DMS153 (cell line): ENCODE measurements at regions not wholly inside any gene's neighbourhood (a gene's known extent, or its start where the extent isn't known, plus 50 kb on each side); places are given as distances from the start of the nearest gene placed in this dataset.
"Not testable (repeated sequence)": the region's sequence is repeated elsewhere in the genome, so short reads cannot be mapped to it uniquely, and the experiment has no call there.

Experiments
- DNase-seq: peaks from one replicate; lab custom pipeline; 2025; lab: John Stamatoyannopoulos, UW

- DNase-seq, result no peak
These were observed 122.6 kb upstream of the FREM1 start for GRCh38 chr9:15032860-15033259.

DNA sequence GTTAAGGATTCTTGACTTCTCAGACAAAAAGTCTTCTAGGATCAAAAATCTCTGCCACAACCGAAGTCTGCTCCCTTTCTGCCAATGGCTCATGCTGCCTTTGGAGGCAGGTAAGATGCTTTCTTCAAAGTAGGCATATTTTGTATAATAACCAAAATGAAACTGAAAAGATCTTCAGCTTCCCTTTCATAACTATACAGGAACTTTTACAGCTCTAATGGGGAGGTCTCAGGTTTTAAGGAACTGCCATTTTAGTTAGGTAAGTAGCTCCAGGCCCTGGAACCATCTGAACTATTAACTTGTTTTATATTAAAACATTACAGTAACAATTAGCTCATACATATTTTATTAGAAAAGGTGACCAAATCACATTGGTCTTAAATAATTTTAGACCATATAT lies 110.9 kb upstream of the FREM1 start:
- no peak for DNase-seq

DNA sequence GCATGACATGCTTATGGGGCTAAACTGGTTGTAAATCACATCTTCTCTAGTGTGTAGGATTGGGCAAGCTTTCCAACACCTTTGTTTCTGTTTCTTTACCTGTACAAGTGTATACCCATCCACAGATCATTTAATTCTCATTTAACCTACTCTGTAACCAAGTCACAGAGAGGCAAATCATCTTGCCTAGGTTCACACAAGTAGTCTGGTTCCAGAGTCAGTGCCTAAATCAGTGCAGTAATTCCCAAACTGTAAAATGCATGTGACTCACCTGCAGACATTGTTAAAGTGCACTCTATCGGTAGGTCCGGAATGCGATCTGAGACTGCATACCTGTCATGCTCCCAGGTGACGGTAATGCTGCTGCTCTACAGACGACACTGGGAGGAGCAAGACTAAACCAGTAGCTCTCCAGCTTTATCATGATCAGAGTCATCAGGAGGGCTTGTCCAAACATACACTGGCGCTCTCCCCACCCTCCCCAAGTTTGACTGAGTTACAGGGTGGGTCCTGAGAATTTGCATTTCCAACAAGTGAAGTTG lies 107.9 kb upstream of the FREM1 start:
- no peak for DNase-seq

GRCh38 chr9:15010581-15010980 lies 100.4 kb upstream of the FREM1 start:
- DNase-seq, result no peak

DNA sequence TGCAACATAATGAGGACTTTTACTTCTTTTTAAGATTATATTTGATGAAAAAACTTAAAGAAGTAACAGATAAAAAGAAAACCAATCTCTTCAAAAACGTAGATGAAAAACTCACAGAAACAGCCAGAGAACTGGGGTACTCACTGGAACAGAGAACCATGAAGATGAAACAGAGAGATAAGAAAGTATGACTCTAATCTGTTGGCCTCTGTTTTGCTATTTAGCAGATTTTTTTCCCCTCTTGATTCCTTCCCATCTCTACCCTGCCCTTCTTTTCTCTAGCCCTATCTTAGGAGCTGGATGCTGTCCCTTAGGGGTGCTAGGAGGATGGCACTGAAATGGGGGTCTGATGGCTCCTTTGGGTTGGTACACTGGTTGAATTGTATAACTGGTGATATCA lies 97.5 kb upstream of the FREM1 start:
- DNase-seq, result no peak

GRCh38 chr9:14994738-14995137 lies 84.5 kb upstream of the FREM1 start:
- DNase-seq, result no peak

DNA sequence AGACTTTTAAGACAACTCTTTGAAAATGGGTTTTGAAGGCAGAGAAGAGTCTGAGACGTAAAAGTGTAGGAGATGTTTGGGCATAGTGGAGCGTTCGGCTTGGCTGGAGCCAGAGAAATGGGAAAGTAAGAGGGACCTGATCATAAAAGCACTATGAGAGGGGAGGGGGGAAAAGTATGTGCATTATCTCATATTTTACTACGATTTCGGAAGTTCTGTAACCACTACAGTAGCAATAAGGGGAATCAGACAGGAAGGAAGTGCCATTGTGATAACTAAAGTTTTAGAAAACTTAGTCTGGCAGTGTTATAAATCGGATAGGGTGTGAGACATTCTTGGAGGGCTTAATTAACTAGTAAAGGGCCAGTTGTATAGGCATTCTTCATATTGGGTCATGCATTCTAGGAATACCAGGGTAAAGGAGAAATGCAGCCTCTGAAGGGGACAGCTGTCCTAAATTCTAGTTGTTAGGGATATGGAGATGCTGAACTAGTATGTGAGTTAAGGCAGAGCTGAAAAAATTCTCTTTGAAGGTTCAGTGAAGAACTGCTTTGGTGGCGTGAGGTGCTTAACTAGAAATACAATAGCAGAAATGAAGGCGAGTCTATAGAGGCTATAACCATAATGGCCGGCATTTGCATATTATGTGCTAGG lies 83.8 kb upstream of the FREM1 start:
- no peak for DNase-seq

- no peak for DNase-seq
These were observed 83.0 kb upstream of the FREM1 start for GRCh38 chr9:14993061-14993800.

DNA sequence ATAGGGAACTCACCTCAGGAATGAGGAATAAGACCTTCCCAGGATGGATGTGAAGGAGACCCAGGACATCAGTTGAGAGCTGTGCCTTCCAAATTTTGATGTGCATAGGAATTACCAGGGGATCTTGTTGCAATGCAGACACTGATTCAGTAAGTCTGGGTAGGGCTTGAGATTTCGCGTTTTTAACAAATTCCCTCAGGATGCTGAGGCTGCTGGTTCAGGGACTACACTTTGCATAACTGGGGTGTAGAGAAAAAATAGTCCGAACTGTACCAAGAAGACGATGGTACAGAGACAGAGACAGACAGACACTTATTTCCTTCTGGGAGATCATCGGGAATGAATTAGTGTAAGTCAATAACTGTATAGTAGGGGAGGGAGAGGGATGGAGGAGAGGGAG lies 82.3 kb upstream of the FREM1 start:
- no peak for DNase-seq

DNA sequence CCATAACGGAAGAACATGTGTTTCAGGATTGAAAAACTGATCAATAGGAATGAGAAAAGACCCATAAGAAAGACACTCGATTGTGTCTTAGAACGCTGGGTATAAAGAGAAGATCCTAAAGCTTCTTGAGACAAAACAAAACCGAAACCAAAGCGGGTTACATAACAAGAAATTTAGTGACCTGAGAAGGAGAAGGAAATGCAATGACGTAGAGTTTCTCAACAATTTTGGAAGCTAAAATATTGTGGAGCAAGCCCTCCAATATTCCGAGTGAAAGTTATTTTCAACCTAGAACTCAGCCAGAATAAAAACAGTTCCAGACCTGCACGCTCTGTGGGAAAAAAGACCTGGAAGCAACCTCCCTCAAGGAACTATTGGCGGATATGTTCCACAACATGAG lies 81.9 kb upstream of the FREM1 start:
- no peak for DNase-seq

GRCh38 chr9:14990647-14991046 lies 80.4 kb upstream of the FREM1 start:
- not testable (repeated sequence) for DNase-seq

DNA sequence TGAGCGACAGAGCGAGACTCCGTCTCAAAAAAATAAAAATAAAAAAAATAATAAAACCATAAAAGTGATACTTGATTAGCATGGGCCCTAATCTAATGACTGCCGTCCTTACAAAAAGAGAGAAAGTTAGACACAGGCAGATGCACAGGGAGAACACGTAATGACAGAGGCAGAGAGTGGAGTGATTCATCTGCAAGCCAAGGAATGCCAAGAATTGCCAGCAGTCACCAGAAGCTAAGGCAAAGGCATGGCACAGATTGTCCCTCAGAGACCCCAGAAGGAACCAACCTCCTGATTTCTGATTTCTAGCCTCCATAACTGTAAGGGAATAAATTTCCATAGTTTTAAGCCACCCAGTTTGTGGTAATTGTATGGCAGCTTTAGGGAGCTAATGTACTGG lies 79.6 kb upstream of the FREM1 start:
- DNase-seq, result no peak

GRCh38 chr9:14989336-14989735 lies 79.1 kb upstream of the FREM1 start:
- not testable (repeated sequence) for DNase-seq

DNA sequence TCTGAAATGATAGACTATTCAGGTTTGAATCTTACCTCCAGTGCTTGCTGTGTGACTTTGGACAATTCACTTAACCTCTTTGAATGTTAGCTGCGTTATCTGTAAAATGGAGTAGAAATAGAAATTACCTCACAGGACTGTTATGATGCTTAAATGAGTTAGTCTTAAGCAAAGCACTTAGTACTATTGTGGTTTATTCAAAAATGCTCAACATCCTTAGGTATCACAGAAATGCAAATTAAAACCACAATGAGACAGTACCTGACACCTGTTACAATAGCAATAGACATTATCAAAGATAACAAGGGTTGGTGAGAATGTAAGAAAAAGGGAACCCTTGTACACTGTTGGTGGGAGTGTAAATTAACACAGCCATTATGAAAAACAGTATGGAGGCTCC lies 77.6 kb upstream of the FREM1 start:
- no peak for DNase-seq

- DNase-seq, result no peak
These were observed 75.2 kb upstream of the FREM1 start for GRCh38 chr9:14985419-14985818.

GRCh38 chr9:14983599-14983998 lies 73.4 kb upstream of the FREM1 start:
- no peak for DNase-seq

GRCh38 chr9:14981291-14981950 lies 71.2 kb upstream of the FREM1 start:
- DNase-seq, result no peak

- DNase-seq, result no peak
These were observed 68.1 kb upstream of the FREM1 start for GRCh38 chr9:14978022-14979000.

GRCh38 chr9:14967450-14968321 lies 57.5 kb upstream of the FREM1 start:
- DNase-seq, result peak; percentile 33

GRCh38 chr9:14962193-14962882 lies 52.1 kb upstream of the FREM1 start:
- no peak for DNase-seq
